Urinary bladder (tissue), 3 donors: ENCODE measurements at regions not wholly inside any gene's neighbourhood (a gene's known extent, or its start where the extent isn't known, plus 50 kb on each side); places are given as distances from the start of the nearest gene placed in this dataset.
"Not testable (repeated sequence)": the region's sequence is repeated elsewhere in the genome, so short reads cannot be mapped to it uniquely, and the experiment has no call there.

ENCODE experiments used
- DNase-seq: peaks from one replicate; pipeline ENCODE4 v3.0.0-alpha.2; 2015; ENCODE audit errors: extremely low spot score
- H3K27ac ChIP-seq: one replicate; pipeline ENCODE4 v1.5.1; 2013; ENCODE audit warnings: low read depth, mild to moderate bottlenecking, moderate library complexity
- H3K36me3 ChIP-seq: one replicate; pipeline ENCODE4 v1.6.1; 2013; ENCODE audit warnings: mild to moderate bottlenecking, moderate library complexity; ENCODE audit not compliant: insufficient read depth
- H3K4me1 ChIP-seq: one replicate; pipeline ENCODE4 v1.6.1; 2013; ENCODE audit warnings: mild to moderate bottlenecking, moderate library complexity; ENCODE audit not compliant: insufficient read depth
- H3K4me3 ChIP-seq: one replicate; pipeline ENCODE4 v1.5.1; 2013; ENCODE audit warnings: low read depth, low read length
- WGBS: extraction: QIAGEN DNeasy Blood & Tissue Kit; methylation state at CpG from one replicate; pipeline ENCODE4 v1.1.7; 2013; 5-methylcytosine and 5-hydroxymethylcytosine counted together
- donor health status: healthy with polysubstance abuse.
- donor health status: healthy.

DNA sequence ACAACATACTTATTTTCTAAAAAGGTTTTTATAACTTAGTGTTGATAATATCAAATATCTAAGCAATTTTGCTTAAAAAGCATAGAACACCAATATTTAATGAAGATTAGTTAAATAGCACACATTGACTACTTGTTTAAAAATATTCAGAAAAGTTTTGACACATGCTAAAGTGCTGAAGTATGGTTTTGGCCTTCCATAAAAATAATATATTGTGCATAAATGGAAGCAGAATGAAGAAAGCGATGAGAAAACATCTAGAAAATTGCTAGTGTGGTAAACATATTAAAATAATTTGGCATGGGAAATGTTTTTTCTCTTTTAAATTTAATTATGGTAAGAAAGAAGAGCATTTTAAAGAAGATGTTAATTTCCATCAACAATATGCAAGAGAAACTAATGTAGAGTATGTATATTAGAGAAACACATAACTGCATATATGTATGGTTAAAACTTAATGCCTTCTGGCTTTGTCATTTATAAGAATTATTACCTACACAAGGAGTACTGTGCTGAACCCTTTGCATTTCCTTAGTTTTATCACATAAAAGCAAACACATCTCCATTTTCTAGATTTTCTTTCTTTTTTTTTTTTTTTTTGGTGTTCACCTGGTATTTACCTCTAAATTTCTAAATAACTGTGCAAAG lies 921.0 kb upstream of the ADAMTS5 start:
- H3K4me3 ChIP-seq, H3K4me1 ChIP-seq, DNase-seq, H3K36me3 ChIP-seq, H3K27ac ChIP-seq: not testable (repeated sequence)
- WGBS = 94% methylated on average over 1 of the region's 1 CpG

DNA sequence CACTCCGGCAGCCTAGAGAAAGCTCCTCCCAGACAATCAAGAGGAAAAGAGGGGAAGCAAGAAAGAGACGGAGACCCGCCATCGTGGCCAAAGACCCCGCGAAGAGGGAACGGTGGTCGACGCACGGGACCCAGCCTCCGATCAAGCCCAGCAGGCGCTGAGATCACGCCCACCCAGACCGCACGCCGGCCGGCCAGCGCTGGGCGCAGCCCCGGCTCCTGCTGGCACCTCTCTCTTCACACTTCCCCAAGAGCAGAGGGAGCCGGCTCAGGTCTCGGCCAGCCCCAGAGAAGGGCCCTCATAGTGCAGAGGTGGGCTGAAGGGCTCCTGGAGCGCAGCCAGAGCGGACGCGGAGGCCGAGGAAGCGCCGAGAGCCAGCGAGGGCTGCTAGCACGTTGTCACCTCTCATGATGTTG lies 918.4 kb upstream of the ADAMTS5 start:
- no peak for DNase-seq
- Histone ChIP-seq H3K27ac (no peak overlapping the region), H3K36me3 (no peaks in the 10 kb centered on the region), H3K4me3 (no peak overlapping the region), H3K4me1 (no peaks in the 10 kb centered on the region)
- WGBS = 98% methylated on average over 31 of the region's 31 CpGs

DNA sequence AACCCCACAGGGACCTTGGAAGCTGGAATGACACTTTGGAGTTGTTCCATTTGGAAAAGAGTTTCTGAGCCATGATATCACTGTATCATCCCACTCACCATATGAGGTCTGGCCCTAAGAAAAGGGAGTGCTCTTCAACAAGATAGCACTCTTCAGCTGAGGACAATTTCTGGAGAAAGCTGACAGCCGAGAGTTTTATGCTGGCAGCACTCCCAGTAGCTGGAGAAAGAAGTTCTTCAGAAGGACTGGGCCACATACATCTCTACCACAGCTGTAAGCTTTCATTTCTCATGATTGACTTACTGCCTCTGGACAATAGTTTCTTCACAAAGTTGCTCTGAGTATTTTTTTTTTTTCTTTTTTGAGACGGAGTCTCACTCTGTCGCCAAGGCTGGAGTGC lies 914.4 kb upstream of the ADAMTS5 start:
- not testable (repeated sequence) for H3K27ac ChIP-seq, H3K4me3 ChIP-seq, H3K4me1 ChIP-seq, H3K36me3 ChIP-seq
- peak; percentile 32 for DNase-seq
- WGBS = 50% methylated on average over 3 of the region's 3 CpGs

DNA sequence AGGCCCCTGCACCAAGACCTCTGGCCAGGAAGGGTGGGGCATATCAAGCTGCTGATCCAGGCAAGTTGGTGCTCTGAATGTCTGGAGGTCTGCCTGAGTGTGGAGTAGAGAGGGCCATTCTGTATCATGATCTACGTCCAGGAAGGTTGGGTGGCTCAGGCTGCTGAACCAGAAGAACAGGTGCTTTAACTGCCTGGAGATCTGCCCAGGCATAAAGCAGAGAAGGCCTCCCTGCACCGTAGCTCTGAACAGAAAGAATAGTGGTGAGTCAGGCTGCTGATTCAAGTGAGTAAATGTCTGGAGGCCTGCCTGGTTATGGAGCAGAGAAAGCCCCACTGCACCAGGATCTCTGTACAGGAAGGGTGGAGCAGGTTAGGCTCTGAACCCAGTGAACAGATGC lies 905.5 kb upstream of the ADAMTS5 start:
- not testable (repeated sequence) for H3K27ac ChIP-seq, H3K4me3 ChIP-seq, DNase-seq, H3K36me3 ChIP-seq, H3K4me1 ChIP-seq
- 53% methylated on average over 2 of the region's 2 CpGs for WGBS

DNA sequence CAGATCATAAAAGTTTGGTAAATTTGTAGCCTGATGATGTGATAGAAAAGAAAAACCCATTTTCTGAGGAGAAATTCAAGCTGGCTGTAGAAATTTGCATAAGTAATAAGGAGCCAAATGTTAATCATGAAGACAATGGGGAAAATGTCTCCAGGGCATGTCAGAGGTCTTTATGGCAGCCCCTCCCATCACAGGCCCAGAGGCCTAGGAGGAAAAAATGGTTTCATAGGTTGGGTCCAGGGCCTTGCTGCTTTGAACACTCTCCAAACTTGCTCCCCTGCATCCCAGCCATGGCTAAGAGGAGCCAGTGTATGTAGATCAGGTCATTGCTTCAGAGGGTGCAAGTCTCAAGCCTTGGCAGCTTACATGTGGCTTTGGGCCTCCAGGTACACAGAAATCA lies 903.9 kb upstream of the ADAMTS5 start:
- DNase-seq, H3K4me1 ChIP-seq, H3K27ac ChIP-seq, H3K4me3 ChIP-seq, H3K36me3 ChIP-seq: not testable (repeated sequence)

DNA sequence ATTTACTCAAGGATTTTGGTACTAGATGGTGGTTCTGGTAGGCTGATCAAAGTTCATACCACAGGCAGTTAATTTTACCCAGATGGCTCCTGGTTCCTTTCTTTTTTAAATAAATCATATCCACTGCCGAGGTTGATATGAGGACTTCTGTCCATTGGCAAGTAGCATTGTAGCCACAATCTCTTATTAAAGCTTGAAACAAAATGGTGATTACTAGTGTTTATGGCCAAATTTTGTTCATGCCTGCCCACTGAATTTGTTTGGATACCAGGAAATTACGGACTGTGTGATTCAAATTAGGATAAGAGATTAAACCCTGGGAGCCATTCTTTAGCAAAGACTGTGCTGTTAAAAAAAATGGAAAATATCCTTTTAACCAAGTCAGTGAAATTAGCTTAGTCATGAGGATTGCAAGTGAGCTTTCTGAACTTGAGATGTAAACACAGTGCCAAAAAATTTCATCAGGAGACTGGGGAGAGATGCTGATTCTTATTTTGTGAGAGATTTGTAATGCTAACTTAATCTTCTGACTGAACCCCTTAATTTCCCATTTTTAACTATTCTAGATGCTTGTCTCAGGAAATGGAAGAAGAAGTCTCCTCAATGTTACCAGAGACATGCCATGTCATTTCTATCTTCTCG lies 893.5 kb upstream of the ADAMTS5 start:
- DNase-seq, H3K4me1 ChIP-seq, H3K36me3 ChIP-seq, H3K4me3 ChIP-seq, H3K27ac ChIP-seq: not testable (repeated sequence)
- 55% methylated on average over 3 of the region's 3 CpGs for WGBS

DNA sequence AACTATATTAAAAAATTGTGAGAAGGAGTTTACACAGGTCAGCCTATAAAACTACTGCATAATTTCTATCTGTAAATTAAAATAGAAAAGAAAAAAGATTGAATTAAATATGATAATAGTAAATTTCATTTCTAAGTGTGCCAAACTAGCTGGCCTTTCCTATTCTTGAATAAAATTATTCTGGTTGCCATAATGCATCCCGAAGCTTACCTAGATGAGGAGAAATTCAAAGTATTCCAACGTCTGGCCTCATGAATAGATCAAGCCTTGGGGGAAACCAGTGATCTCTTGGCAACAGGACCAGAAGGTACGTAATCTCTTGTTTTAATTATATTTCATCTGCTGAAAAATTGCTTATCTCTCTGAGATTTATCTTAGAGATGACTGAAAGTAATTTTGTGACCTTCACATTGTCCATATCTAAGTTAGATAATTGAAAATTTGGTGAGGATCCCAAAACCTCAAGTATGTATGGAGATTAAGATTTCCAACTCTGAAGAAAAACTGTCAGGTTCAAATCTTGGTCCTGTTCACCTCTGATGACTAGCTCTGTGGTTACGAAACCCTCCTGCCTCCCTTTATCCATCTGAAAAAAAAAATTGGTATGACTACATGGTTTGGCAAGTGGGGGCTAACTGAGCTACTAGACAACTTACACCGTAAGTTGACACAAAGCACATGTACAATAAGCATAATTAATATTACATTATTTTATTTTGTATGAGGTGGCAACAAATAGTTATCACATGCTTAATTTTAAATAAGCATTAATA lies 891.4 kb upstream of the ADAMTS5 start:
- H3K27ac ChIP-seq = not testable (repeated sequence)
- WGBS = 78% methylated on average over 5 of the region's 5 CpGs

DNA sequence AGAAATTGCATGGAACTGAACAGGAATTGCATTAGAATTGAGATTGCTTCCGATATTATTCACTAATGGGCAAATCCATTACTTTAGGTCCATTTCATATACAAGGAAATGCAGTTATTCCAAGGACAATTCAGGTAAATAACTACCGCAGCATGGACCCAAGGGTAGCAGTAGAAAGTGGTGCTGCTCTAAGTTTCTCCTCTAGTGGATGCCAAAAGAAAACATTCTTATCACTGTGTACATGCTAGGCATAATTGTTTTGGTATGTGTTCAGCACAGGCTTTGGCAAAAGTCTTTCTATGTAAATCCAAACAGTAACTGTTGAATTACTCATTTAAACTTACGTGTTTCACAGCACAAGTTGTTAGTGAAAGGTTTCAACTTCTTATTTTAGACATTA lies 890.1 kb upstream of the ADAMTS5 start:
- not testable (repeated sequence) for H3K27ac ChIP-seq, DNase-seq, H3K4me3 ChIP-seq, H3K36me3 ChIP-seq, H3K4me1 ChIP-seq
- WGBS = 47% methylated on average over 3 of the region's 3 CpGs

More for the DNA sequence above, 891.4 kb upstream of the ADAMTS5 start:
- not testable (repeated sequence) for H3K36me3 ChIP-seq, H3K4me1 ChIP-seq, DNase-seq, H3K4me3 ChIP-seq

DNA sequence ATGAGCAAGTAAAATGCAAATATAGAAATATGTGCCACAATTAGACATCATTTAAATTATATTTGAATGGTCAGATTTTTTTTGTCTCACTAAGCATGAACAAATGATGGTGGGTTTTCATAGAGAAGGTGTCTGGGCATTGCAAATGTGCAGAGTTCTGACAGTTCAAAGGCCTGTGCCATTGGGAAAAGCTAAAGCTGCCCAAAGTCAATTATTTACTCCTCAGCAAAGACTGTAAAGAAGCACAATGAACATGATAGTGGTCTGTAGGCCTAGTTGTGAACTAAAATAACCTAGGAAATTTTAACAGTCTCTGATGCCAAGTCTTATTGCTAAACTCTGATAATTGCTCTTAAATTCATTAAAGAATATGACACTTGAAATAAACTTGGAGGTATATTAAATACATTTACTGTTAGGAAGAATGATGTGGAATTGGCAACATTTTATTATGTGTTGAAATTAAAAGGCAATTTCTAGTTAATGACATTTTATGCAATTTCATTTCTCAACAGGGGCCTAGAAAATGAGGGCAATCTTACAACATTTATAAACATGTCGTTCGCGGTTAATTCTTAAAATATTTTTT lies 874.3 kb upstream of the ADAMTS5 start:
- Histone ChIP-seq H3K36me3 (no peaks in the 10 kb centered on the region), H3K4me1 (no peaks in the 10 kb centered on the region), H3K27ac (no peak overlapping the region), H3K4me3 (no peak overlapping the region)
- DNase-seq = no peak
- 92% methylated on average over 3 of the region's 3 CpGs for WGBS

DNA sequence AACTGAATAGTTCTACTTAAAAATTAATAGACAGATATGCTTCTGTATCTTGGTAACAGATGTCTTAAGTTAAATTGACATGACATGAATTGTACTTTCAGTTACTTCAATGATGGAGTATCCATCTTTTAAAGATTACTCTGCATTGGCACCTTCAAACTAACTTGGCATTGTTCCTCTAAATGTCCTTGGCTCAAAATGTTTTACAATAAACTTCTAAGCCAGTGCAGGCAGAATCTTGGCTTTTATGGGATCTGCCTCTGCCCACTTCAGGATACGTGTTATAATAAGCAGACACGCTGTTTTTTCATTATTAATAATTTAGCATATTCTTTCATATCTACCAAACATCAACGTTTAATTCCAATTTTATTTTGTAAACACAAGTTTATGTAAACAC lies 873.4 kb upstream of the ADAMTS5 start:
- H3K4me1 ChIP-seq = no peaks in the 10 kb centered on the region
- DNase-seq = no peak

DNA sequence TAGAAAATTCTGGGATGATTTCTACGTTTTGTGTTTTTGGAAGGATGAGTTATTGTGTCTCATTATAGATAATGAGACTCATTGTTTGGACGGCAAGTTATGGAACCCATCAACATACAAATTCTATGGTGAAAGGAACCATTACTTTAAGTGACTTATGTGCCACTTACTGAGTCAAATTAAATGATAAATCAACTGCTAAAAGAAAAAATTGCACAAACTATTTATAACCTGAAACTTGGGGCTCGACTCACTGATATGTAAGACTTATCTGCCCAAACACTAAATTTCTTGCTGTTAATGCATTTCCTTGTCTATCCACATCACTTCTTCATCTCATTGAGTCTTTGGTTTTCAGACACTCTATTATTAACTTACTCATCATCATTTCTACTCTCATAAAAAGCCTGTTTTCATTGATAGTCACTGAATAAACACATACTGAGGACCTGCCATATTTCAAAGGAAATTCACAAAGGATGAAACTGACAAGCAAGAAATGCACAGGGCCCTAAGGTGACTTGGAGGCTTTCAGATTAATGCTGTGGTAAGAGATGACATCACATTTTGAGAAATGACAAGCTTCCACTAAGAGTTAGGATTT lies 872.7 kb upstream of the ADAMTS5 start:
- Histone ChIP-seq H3K4me1 (no peaks in the 10 kb centered on the region), H3K4me3 (no peak overlapping the region), H3K36me3 (no peaks in the 10 kb centered on the region), H3K27ac (no peak overlapping the region)
- WGBS = 54% methylated on average over 3 of the region's 3 CpGs
- no peak for DNase-seq

More for the DNA sequence above, 873.4 kb upstream of the ADAMTS5 start:
- no peak overlapping the region for H3K27ac ChIP-seq
- H3K36me3 ChIP-seq = no peaks in the 10 kb centered on the region
- whole genome bisulfite sequencing = 23% methylated on average over 3 of the region's 3 CpGs
- no peak overlapping the region for H3K4me3 ChIP-seq

DNA sequence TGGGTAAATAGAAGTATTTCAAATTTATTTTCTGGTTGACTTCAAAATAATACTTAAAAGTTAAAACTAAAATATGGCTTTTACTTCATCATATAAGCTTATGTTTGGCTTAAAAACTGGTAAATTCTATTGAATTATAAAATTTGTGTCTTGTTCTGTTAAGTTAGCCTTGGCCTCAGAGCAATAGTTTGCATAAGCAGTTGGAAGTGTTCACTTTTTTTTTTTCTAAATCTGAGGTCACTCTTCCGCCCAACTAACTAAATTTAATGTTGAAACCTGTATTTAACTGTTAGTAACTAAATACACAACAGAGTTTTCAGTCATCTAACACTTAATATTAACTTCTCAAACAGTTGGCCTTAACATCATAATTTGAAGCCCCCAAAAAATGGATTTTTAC lies 871.7 kb upstream of the ADAMTS5 start:
- Histone ChIP-seq H3K36me3 (no peaks in the 10 kb centered on the region), H3K27ac (no peak overlapping the region), H3K4me1 (no peaks in the 10 kb centered on the region), H3K4me3 (no peak overlapping the region)
- no peak for DNase-seq
- 56% methylated on average over 1 of the region's 1 CpG for WGBS

DNA sequence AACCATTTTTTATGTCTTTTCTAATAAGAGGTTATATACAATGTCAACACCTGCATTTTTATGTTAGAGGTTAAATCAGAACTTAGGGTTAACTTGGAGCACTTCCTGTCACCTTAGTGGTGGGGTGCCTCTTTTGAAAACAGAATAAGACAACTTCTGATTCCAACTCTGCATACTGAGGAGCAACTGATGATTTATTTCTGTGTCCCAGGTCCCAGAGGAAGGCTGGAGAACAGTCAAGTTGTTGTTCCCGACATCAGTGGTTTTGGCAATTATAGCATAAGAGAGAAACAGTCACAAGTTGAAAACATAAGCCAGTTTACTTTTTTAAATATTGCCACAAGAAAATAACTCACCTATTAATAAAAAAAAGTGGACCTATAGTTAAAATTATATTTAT lies 871.0 kb upstream of the ADAMTS5 start:
- Histone ChIP-seq H3K4me1 (no peaks in the 10 kb centered on the region), H3K4me3 (no peak overlapping the region), H3K27ac (no peak overlapping the region), H3K36me3 (no peaks in the 10 kb centered on the region)
- 21% methylated on average over 1 of the region's 1 CpG for WGBS
- DNase-seq = no peak
